ENCODE measurements at regions not wholly inside any gene's neighbourhood (a gene's known extent, or its start where the extent isn't known, plus 50 kb on each side); places are given as distances from the start of the nearest gene placed in this dataset.

DNA sequence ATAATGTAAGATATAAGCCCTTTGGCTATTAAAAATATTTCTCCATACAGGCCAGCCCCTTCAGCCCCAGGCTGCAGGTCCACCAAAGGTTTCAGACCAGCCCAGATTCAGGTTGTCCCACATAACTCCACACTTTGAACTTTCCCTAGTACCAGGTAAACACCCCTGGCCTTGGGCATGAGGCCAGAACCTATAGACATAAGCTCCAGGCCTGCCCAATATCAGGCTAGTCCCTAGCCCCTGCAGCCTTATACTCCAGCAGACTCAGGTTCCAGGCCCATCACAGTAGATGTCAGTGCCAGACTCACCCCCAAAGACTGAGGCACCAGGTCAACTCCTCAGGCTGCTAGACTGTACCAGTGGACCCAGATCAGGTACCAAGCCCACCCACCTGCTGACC, 178.5 kb upstream of the DAAM1 start:
- TF ChIP-seq POLR2AphosphoS5 (IDR thresholded peaks at IDR 0.05; ENCODE audit: insufficient read depth in 1 of 2, low read depth in 1 of 2): no peak
- no peak for TF ChIP-seq POLR2A (IDR thresholded peaks at IDR 0.05)
- TF ChIP-seq, protein P1, sequence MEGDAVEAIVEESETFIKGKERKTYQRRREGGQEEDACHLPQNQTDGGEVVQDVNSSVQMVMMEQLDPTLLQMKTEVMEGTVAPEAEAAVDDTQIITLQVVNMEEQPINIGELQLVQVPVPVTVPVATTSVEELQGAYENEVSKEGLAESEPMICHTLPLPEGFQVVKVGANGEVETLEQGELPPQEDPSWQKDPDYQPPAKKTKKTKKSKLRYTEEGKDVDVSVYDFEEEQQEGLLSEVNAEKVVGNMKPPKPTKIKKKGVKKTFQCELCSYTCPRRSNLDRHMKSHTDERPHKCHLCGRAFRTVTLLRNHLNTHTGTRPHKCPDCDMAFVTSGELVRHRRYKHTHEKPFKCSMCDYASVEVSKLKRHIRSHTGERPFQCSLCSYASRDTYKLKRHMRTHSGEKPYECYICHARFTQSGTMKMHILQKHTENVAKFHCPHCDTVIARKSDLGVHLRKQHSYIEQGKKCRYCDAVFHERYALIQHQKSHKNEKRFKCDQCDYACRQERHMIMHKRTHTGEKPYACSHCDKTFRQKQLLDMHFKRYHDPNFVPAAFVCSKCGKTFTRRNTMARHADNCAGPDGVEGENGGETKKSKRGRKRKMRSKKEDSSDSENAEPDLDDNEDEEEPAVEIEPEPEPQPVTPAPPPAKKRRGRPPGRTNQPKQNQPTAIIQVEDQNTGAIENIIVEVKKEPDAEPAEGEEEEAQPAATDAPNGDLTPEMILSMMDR (IDR thresholded peaks at IDR 0.05): no peak
- DNase-seq (ENCODE audit: extremely low spot score in 2 of 2): no peak
- H3K36me3 ChIP-seq: no peaks in the 10 kb centered on the region
- peaks cover 4% of the 10 kb centered on the region for H3K9me3 ChIP-seq
- no peaks in the 10 kb centered on the region for H3K27me3 ChIP-seq
- H3K27ac ChIP-seq: no peak overlapping the region
- no peaks in the 10 kb centered on the region for H3K4me1 ChIP-seq
- intact Hi-C loops (cut with DNase I): no loop called here
- no peak overlapping the region for H3K4me3 ChIP-seq

DNA sequence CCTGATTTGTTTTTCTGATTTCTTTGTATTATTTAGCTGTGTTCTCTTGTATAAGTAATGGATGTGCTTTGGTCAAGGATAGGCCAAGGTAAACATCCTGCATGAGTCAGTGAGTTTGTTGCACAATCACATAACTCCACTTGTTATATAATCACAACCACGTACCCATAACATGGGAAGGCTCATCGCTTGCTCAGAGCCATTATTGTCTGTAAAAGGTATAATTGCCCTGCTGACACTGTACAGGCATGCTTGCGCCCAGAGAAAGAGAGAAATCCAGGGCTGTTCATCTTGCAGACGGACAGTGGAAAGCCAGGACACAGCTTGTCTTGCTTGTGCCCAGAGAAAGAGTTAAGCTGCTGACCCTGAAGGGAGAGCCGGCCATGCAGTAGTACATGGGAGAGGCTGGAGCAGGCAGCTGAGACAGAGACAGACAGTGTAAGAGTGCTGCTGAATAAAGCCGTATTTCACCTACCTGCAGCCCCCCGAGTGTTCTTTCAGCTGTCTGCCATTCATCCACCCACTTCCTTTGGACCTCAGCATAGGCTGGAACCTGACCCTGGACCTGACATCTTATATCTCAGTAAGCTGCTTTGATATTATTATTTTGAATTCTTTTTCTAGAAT, 174.7 kb upstream of the DAAM1 start:
- intact Hi-C loops (cut with DNase I): no loop called here
- H3K4me3 ChIP-seq: no peak overlapping the region
- peaks cover 4% of the 10 kb centered on the region for H3K9me3 ChIP-seq
- H3K36me3 ChIP-seq: no peaks in the 10 kb centered on the region
- TF ChIP-seq, protein P1 (IDR thresholded peaks at IDR 0.05): no peak
- TF ChIP-seq POLR2AphosphoS5 (IDR thresholded peaks at IDR 0.05; ENCODE audit: insufficient read depth in 1 of 2, low read depth in 1 of 2): no peak
- TF ChIP-seq POLR2A (IDR thresholded peaks at IDR 0.05): no peak
- H3K27ac ChIP-seq: no peak overlapping the region
- H3K27me3 ChIP-seq: no peaks in the 10 kb centered on the region
- H3K4me1 ChIP-seq: no peaks in the 10 kb centered on the region
- no peak for DNase-seq (ENCODE audit: extremely low spot score in 2 of 2)

DNA sequence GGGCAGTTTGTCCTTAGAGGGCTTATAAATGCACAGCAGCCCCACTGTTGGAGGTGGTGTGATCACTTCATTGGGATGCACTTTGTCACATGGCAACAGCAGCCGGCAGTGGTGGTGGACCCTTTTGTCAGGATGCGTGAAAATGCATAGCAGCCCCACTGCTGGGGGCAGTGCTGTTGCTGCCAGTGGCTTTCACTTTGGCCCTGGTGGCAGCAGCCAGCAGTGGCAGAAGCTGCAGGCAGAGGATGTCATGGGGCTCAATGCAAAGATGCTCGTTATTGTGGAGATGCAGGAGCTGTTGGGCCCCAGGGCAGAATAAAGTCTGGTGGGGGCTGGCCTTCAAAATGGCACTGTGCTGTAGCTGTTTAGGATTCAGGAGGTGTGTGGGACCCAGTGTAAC, 173.0 kb upstream of the DAAM1 start:
- Histone ChIP-seq H3K27me3 (no peaks in the 10 kb centered on the region), H3K4me1 (no peaks in the 10 kb centered on the region), H3K4me3 (no peak overlapping the region), H3K36me3 (no peaks in the 10 kb centered on the region), H3K9me3 (peaks cover 4% of the 10 kb centered on the region), H3K27ac (no peak overlapping the region)
- no peak for DNase-seq (ENCODE audit: extremely low spot score in 2 of 2)
- intact Hi-C loops (cut with DNase I): no loop called here
- TF ChIP-seq POLR2A (IDR thresholded peaks at IDR 0.05) (no peak), POLR2AphosphoS5 (IDR thresholded peaks at IDR 0.05; ENCODE audit: insufficient read depth in 1 of 2, low read depth in 1 of 2) (no peak)
- TF ChIP-seq, protein P1 (IDR thresholded peaks at IDR 0.05): no peak

DNA sequence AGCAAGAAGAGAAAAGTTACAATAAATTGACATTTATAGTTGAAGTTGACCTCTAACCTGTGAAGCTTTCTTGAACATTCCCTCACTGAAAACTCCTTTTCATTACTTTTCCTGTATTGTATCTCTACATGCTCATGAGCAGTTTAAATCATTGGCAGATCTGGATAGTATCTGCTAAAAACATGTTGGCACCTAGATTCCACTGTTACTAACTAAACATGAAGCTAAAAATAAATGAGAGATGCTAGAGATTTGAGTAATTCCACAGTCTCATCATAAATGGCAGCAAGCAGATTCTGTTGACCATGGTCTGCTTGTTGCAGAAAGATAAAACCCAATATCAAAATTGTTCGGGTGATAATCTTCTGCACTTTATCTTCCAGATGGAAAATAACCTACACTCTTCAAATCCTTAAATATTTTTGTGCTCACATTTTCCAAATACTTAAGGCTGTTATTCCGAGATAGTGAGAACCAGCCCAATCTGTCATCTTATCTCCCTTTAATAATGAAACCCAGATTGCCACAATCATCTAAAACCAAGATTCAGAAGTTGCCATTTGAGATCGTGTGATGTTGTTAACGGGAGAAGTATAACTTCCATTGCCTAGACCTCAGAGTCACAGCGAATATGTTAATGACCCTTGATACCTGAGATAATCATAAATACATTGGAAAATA, 171.0 kb upstream of the DAAM1 start:
- intact Hi-C loops (cut with DNase I): no loop called here
- no peak for TF ChIP-seq POLR2AphosphoS5 (IDR thresholded peaks at IDR 0.05; ENCODE audit: insufficient read depth in 1 of 2, low read depth in 1 of 2)
- TF ChIP-seq POLR2A (IDR thresholded peaks at IDR 0.05): no peak
- TF ChIP-seq, protein P1 (IDR thresholded peaks at IDR 0.05): no peak
- no peaks in the 10 kb centered on the region for H3K4me1 ChIP-seq
- no peaks in the 10 kb centered on the region for H3K27me3 ChIP-seq
- H3K36me3 ChIP-seq: no peaks in the 10 kb centered on the region
- H3K4me3 ChIP-seq: no peak overlapping the region
- H3K9me3 ChIP-seq: peaks cover 4% of the 10 kb centered on the region
- no peak for DNase-seq (ENCODE audit: extremely low spot score in 2 of 2)
- H3K27ac ChIP-seq: no peak overlapping the region

DNA sequence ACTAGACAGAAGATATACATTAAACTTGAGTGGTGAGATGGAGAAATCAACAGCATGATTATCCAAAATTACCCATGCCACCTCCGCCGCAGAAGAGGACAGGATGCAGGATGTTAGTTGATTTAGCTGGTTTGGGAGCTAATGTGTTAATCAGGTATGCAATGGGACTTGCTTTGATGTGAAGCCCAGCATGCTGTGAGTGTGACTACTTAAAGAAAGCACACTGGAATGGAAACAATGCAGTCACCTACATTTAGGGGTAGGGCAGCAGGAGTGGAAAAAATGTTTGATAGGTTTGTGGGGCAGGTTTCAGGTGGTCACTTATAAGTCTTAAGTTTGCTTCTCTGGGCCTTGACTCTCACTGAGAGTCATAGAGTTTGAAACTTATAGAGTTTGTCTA, 170.0 kb upstream of the DAAM1 start:
- Histone ChIP-seq H3K4me3 (no peak overlapping the region), H3K4me1 (no peaks in the 10 kb centered on the region), H3K9me3 (peaks cover 4% of the 10 kb centered on the region), H3K36me3 (no peaks in the 10 kb centered on the region), H3K27ac (no peak overlapping the region), H3K27me3 (no peaks in the 10 kb centered on the region)
- no peak for DNase-seq (ENCODE audit: extremely low spot score in 2 of 2)
- intact Hi-C loops (cut with DNase I): no loop called here
- no peak for TF ChIP-seq POLR2A (IDR thresholded peaks at IDR 0.05)
- no peak for TF ChIP-seq POLR2AphosphoS5 (IDR thresholded peaks at IDR 0.05; ENCODE audit: insufficient read depth in 1 of 2, low read depth in 1 of 2)
- TF ChIP-seq, protein P1 (IDR thresholded peaks at IDR 0.05): no peak

Measured in vagina (tissue), 2 donors.